CMK (cell line): ENCODE measurements at regions not wholly inside any gene's neighbourhood (a gene's known extent, or its start where the extent isn't known, plus 50 kb on each side); places are given as distances from the start of the nearest gene placed in this dataset.
"Not testable (repeated sequence)": the region's sequence is repeated elsewhere in the genome, so short reads cannot be mapped to it uniquely, and the experiment has no call there.

Experiments used
- DNase-seq: peaks from one replicate; pipeline ENCODE4 v3.0.0-alpha.2; 2010; ENCODE audit warnings: low read depth

DNA sequence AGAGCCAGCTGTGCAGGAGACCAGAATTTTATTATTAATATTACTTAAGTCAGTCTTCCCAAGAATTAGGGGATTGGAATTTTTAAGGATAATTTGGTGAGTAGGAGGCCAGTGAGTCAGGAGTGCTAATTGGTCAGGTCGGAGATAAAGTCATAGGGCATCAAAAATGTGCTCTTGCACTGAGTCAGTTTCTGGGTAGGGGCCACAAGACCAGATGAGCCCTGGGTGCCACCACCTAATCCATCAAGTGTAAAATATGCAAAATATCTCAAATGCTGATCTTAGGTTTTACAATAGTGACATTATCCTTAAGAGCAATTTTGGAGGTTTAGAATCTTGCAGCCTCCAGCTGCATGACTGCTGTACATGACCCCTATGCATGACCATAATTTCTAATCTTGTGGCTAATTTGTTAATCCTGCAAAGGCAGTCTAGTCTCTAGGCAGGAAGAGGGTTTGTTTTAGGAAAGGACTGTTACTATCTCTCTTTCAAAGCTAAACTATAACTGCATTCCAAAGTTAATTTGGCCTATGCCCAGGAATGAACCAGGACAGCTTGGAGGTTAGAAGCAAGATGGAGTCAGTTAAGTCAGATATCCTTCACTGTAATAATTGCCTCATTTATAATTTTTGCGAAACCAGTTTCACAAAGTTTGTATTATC, 215.9 kb downstream of the RNF152 start:
- no peak for DNase-seq

DNA sequence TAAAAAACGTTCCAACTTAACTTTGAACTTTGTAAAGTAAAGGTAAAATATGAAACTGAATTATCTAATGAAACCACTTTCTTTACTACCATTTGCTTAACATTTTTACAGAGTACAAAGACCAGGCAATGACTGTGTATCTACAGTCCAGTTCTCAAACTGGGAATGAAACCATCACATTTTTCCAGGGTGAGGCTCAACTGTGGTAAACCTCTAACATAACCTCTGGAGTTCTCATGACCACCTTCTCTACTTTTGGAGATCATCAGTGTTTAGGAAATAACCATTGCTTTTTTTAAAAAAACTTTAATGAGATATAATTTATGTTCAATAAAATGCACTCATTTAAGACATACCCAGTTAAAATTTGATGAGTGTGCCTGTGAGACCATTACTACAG, 223.5 kb downstream of the RNF152 start:
- no peak for DNase-seq

DNA sequence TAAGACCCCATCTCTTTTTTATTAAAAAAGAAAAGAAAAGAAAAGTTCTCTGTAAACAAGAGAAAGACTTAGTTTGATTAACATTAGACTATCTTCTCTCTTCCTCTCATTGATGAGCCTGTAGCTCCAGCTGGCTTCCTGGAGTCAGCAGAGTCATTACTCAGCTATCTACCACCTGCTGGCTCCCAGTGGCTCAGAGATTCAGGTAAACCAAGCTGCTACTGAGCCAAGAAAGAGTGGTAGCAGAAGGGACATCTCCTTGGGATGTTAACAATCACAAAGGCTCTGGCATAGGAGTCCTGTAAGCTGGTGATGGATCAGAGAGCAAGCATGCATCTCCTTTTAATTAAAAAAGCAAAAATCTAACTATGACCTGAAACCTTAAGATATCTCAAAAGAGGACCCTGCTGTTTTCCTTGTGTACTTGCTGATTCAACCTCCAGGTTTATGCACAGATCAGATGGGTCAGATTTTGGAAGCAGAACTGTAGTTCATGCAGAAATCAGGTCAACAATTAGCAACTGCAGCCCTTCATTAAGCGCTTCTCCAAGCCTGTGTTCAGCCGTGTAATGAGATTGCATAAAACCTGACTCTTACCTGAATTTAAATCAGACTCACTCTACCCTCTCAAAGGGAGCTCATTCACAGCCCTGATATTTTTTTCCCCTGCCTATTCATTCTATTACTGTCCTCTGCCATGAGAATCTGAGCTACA, 225.8 kb downstream of the RNF152 start:
- DNase-seq = no peak

DNA sequence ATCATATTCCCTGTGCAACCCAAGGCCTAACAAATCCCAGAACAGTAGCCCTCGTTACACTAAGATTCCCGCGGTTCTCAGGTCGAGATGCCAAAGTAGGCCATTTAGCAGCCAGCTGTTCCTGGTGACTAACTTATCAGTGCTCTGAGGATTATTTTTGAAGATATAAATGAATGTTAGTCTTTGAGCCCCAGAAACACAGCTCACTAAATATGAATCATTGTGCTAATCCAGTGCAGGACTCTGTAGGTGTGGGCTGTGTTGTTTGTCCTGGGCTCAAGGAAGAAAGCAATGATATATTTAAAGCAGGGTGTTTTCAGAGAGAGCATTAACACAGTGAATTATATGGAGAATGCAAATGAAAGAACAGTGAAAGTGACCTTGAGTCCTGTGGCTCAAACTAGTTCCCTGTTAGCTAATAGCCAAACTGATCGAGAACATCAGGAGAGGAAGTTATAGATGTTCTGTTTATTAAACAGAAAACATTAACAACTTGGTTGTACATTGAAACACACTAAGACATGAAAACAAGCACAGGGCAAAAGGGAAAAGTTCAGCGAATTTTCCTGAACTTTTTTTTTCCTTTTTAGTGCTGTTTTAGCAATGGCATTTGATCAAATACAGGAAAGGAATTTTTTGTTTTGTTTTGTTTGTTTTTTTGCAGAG, 228.3 kb downstream of the RNF152 start:
- no peak for DNase-seq

DNA sequence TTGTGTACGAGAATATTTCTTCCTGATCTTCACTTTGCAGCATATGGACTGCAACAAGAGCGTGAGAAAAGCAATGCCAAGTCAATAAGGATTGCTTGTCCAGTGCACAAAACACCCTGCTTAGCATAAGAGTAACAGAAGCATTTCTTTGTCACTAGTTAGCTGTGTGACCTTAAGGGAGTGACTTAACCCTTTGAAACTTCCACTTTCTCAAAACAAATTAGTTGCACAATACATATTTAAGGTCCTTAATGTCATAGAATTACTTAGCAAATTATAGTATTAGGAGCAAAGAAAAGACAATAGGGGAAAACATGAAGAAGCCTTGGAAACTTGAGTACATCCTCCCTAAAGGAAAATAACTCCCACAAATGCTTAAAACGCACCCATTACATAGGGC, 230.1 kb downstream of the RNF152 start:
- no peak for DNase-seq

DNA sequence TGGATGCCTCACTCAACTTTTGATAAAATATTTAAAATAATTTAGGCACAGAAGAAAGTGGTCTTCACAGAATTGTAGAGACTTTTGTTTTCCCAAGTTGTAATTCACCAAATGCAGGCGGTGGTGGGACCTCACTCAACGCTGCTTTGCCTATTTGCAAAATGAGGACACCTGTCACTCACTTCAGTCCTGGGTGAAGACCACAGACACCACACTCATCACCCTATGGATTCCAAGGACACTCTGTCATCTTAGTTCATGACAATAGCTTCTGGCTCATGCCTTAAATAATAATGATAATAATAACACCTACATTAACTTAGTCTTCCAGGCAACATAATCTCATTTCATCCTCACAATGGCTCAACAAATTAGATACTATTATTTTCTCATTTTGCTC, 234.4 kb downstream of the RNF152 start:
- DNase-seq = no peak

DNA sequence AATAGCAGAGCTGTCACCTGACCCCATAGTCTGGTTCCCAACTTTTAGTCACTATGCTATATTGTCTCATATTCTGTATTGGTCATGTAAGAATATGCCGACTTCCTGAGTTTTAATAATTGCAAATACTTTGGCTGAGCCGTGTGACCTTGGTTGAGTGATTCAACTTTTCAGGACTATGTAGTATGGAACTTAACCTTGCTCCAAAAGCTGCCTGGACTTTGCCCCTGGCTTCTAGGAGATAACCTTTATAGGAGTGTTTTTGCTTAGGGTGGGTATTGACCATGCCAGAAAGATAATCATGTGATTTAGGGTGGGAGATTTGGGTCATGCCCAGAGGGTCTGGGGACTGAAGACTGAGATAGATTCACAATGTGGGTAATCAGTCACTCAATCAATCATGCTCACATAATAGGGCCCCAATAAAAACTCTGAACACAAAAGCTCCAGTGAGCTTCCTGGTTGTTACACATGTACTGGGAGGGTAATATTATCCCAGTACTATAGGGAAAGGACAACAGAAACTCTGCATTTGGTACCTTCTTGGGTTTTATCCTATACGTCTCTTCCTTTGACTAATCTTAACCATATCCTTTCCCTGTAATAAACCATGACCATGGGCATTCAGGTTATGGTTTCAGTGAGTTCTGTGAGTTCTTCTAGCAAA, 235.6 kb downstream of the RNF152 start:
- no peak for DNase-seq

DNA sequence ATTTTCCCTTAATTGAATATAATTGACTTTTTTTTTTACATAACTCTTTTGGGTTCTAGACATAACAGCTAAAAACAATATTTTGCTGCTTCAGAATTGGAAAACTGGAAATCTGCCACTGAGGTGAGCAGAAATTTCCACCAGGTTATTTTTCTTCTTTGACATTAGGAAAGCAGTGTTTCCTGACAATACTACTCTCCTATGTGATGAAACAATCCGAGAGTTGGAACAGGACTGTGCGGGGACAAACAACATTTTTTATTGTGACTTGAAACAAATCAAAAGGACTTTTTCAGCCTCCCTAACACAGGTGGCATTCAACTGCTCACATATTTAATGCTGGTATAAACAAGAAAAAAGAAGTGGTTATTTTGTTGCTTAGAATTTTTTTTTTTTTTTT, 237.2 kb downstream of the RNF152 start:
- DNase-seq = no peak

DNA sequence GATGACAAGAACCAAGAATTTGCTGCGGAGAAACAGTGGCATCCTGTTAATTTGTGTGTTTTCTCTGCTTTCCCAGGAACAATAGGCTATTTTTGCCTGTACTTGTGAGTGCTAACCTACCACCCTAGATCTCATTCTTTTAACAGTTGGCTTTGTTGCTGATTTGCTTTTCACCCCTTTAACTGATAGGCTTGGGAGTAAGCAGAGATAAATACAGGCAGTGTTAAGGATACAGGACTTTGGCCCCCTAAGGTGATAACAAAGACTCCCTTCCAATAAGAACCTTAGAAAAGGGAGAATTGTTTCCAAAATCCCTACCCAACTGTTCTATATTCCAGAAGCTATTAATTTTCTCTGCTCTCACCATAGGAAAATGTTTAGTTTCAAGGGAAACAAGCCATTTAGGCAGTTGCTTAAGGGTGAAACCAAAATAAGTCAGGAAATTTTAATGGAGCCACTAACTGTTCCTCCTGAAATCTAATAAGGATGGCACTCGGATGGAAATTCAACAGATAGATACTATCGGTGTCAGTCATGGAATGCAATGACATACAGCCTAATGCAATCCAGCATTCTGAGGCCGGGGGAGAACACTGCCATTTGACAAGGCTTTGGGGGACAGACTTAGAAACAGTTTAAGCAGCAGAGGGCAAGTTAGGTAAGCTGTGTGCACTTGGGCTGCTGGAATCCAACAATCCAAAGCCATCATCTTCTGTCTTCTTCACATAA, 238.8 kb downstream of the RNF152 start:
- DNase-seq = no peak

DNA sequence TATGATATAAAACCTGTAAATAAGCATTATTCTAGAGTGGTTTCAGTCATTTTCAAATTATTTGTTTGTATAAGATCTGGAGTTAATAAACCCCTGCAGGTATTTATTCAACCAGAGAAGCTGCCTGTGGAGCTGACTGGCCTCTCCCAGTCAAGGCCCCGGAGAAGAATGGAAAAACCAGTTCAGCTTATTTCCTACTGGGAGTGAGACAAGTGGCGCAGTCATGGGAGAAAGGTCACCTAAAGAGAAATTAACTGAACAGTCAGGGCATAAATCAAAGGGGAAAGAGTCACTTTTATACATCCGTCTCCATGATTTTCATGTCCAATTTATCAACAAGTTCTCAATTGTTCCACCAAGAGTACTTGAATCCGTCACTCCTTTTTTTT, 240.9 kb downstream of the RNF152 start:
- DNase-seq = no peak

DNA sequence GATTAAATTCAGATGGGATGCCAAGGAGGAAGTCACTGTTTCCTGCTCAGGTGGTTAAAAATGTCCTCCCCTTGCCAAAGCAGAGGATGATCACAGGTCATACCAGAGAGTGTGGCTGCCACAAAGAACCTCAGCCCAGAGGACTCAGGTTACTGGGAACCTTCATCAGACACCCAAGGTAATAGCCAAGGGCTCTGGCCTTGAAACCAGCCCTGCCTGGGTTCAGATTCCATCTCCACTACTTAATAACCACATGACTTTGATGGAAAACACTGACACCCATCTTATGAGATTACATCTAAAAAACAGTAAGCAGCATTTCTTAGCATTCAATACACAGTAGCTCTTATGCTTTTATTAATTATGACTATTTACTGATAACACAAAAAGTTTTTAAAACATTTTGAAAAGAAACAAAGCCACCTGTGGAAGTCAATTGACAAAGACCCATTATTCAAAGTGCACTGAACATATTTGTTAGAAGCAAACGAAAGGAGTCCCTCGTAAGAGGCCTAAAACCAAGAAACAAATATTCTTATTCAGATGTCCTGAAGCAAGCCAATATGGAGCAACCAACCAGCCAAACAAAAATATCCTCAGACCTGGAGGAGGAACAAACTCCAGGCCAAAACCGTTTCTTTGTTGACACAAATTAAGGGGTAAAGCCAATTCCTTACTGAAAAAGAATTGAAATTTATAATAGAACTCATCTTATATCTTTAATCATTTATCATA, 241.5 kb downstream of the RNF152 start:
- no peak for DNase-seq

DNA sequence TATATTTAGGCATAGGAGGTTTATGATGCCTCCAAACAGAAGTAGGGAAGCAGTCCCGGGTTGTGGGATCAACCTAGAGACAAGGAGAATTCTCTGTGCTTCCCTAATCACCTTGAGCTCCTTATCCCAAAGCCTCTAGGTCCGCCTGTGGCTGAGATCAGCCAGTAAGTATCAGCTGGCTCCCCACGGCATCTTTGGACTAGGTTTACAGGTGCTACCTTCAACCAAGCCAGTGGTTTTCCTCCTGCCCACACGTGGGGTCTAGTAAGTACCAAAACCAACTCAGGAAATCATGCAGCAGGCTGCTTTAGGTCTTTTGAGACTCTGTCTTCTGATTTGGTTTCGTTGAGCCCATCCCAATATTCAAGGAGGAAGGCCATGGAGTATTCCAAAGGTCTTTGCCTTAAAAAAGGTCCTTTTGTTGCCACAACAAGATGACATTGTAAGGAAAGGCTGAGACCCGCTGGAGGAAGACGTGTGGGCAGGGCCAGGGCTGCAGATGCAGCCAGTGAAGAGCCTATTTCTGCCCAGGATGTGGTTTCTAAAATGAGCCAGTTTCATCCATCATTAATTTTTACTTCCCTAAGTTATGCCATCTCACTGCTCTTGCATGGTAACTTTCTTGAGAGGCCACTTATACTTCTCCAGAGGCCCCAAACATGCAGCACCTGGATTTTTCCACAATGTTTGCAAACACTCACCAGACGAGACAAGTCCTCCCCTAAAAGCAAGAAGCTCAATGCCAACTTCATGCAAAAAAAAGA, 248.7 kb downstream of the RNF152 start:
- no peak for DNase-seq

DNA sequence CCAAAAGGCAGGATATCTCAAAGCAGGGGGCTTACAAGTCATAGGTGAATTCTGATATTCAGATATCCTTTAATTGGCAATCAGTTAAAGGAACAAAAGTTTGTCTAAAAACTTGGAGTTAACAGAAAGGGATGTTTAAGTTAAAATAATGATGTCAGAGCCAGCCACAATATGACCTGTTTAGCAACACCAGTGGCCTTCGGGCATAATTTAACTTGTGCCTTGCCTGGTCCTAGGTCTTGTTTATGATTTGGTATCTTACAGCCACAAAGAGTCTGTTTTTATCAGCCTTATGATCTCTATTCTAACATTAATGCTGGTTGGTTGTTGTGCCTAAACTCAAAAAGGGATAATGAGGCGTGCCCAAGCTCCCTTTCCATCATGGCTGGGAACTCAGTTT, 252.9 kb downstream of the RNF152 start:
- no peak for DNase-seq

DNA sequence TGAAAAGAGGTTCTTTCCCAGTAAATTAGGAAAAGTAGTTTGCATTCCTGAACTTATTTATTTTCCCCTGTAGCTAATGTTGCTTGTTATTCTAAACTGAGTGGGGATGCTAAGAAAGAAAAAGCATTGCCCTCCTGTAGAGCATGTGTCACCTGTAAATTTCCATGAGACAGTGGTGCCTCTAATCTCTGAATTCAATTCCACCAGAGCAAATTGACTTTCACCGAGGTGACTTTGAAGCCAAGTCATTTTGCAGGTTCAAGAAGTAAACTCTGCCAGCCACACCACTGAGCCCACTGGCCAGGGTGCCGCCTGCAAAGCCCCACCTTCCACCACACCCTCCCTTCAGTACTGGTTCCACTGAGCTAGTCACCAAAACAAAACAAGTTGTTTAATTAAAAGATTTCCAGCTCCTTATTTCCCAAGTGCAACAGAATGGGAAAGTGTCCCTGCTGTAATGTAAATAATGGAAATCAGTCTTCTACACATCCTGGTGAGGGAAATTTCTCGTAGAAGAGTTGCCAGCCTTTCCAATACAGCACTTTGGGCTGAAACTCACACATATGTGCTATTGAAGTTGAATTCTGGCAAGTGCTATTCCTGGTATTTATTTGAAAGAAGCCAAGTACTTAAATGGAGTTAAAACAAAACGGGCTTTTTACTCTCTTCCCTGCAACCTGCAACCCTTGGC, 254.8 kb downstream of the RNF152 start:
- DNase-seq = no peak

DNA sequence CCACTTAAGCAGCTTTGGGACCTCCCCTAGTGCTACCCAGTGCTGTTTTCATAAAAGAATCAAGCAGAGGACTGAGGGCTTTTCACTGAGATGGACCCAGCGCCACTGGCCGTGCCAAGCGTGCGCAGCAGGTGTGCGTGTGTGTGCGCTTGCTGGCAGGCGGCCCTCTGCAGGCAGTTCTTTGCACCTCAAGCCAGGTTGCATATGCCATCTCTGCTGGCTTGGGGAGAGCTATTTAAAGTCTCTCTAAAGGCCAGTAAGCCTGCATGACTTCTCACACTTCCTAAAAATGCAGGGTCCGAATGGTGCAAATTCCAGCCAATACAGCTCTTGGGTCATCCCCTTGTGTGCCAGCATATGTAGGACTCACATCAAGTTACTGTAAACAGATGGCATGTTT, 255.5 kb downstream of the RNF152 start:
- DNase-seq = no peak

DNA sequence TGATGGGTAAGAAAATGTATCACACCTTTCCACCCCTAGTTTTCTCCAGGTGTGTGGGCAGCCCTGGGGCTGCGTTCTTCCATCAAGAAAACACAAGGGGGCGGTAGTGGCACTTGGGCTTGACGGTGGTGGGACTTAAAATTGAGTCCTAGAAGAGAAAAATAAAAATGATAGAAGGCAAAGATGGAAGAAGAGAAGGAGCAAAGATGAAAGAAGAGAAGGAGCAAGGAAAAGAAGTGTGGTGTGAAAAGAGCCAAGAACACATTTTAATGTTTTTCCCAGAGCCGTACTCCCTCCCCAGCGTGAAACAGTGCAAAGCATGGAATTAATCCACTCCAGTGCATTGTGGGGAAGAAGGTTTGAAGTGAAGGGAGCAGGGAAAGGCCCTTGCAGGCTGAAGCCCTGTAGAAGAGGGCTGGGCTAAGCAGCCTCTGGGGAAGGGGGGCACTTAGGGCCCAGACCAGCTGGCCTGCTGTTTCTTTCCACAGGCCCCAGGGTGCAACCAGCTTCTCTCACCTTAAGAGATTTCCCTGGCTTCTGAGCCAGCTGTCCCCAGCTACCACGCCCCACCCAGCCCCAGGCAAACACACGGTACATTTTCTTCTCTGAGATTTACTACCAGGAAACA, 256.8 kb downstream of the RNF152 start:
- no peak for DNase-seq

DNA sequence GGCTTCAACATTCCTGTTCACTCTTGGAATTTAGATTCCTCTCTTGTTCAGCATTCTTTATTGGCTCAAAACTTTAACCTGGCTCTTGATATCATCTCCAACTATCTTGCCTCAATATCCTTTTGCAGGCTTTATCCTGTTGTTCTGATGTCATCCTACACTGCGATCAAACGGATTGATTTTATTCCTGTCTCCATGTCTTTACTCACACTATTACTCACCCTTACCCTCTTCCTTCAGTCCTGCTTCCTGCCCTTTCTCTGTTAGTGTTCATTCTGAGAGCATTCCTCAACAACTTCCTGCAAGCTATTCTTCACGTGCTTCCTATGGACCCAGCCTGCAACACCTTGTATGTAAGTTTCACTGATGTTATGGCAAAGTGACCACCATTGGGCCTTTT, 264.7 kb downstream of the RNF152 start:
- DNase-seq = no peak

DNA sequence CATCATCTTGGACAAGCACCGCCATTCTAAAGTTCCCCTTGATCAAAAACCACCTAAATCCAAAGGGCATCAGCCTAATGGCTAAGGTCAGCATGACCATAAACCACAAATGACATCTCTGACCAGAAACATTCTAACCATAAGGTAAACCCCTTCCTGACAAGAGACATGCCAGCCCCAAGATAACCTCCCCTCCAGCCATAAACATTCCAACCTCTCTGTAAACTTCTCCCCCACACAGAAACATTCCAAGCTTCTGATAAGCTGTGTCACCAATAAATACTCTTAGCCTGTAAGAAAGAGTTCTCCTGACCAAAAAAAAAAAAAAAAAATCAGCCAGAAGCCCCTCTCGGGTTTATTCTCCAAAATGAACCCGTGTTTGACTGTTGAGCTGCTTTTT, 268.2 kb downstream of the RNF152 start:
- DNase-seq = not testable (repeated sequence)

DNA sequence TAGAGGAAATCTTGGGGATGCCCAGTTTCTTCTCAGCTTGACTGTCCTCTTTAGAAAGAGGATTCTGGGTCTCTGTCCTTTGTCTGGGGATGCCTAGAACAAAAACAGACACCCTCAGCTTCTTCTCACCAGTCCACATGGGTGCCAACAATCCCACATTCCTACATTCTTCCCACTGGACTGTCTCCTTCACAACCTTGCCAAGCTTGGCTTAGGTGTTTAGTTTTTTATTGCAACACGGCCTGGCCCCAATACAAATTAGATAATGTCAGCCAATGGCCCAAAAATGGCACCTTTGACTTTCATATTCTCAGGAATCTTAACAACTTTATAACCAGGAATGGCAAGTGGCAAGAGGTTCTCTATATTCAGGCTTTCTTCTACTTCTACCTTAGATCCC, 273.0 kb downstream of the RNF152 start:
- no peak for DNase-seq

DNA sequence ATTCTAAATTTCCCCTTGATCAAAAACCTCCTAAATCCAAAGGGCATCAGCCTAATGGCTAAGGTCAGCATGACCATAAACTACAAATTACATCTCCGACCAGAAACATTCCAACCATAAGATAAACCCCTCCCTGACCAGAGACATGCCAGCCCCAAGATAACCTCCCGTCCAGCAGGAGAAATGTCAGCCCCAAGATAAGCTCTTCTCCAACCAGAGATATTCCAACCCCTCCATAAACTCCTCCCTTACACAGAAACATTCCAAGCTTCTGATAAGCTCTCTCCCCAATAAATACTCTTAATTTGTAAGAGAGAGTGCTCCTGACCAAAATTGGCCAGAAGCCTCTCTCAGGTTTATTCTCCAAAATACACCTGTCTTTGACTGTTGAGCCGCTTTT, 274.0 kb downstream of the RNF152 start:
- DNase-seq = no peak
